ENCODE measurements at regions not wholly inside any gene's neighbourhood (a gene's known extent, or its start where the extent isn't known, plus 50 kb on each side); places are given as distances from the start of the nearest gene placed in this dataset.

DNA sequence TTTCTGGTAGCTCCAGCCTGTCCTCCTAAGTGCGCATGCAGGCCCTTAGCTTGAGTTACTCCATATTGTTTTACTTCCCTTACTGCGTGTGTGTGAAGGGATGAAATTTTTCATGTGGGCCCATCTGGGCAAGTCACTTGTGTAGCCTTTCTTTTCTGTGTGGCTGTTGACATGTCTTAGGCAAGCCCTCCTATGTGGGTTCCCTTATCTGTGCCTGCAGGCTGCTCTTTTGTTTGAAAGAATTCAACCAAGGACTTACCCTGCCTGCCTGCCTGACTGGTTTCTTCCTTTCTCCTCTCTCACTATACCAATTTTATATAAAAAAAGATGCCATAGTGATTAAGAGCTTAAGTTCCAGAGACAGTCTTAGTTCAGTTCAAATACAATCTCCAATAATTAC lies 249.3 kb downstream of the ATG4C start:
- DNase-seq (ENCODE audit: insufficient read length, low spot score): no peak

DNA sequence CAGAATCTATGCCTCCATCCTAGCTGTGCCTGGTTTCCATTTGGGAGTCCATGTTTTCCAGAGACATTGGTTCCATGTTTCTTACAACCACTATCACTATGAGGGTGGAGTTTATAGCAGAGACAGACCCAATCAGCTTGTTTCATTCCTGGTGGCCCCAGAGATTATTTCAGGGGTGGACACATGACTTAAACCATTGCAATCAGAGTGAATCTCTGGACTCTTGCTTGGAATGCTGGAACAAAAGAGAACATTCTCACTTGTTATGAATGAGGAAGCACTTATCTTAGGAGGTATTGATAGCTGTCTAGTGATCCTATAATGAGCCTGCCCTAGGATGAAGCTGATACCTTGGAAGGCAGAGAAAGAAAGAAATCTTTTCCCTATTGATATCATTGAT lies 250.3 kb downstream of the ATG4C start:
- DNase-seq (ENCODE audit: insufficient read length, low spot score) (no peak), FAIRE-seq (no peak)

More for the DNA sequence above, 249.3 kb downstream of the ATG4C start:
- no peak for FAIRE-seq

DNA sequence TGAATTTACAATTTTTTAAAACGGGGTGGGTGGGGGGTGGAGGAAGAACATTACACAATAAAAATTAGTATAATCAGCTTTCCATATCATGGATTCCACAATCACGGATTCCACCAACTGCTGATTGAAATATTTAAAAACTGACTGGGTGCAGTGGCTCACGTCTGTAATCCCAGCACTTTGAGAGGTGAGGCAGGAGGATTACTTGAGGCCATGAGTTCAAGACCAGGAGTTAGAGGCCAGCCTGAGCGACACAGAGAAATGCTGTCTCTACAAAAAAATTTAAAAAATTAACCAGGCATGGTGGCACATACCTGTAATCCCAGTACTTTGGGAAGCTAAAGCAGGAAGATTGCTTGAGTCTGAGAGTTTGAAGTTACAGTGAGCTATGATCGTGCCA lies 254.7 kb downstream of the ATG4C start:
- FAIRE-seq (no peak), DNase-seq (ENCODE audit: insufficient read length, low spot score) (no peak)

DNA sequence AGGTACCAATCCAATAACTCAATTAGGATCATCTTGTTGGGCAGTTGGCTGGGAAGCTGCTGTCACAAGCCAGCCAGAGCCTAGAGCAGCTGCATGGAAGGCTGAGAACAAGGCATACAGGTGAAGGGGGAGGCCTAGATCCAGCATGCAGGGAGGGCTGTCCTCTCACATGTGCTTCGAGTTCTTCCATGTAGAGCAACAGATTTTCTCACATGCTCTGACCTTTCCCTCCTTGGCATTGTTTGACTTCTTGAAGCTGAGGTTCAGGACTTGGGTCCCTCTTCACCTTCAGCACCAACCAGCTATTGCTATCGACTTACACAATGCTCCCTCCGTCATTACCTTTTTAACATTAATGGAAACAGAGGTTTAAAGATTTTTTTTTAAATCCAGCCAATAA lies 257.7 kb downstream of the ATG4C start:
- no peak for FAIRE-seq
- no peak for DNase-seq (ENCODE audit: insufficient read length, low spot score)

DNA sequence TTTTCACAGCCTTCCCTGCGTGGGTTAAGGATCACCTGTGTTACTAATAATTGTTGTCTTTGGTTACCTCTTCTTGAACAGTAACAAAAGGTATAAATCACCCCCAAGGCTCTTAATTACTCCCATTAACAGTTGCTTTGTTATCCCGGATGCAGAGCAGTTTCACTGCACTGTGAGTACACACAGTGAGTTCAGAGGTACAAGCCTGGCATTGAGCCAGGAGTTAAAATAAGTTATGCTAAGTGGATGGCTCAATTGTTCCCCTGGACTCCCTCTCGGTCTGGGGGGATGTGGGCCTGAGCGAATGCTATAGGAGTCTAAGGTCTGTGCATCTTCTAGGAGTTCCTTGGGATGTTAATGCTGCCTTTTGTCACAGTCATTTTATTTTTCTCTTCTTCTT lies 258.3 kb downstream of the ATG4C start:
- FAIRE-seq: no peak
- DNase-seq (ENCODE audit: insufficient read length, low spot score): no peak

DNA sequence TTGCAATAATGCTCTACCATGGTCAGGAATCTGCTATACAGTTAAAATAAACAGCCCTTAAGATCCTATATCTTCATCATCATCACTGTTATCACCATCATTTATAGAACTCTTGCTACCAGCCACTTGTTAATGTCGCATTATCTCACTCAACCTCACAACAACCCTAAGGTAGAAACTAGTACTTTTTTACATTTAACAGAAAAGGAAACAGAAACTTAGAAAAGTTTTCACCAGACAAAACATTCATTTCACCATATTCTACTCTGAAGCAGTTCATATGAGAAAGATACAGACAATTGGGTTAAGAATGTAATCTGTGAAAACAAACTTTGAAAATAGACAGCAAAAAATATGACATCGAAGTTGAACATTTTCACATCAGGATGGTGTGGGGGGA lies 262.6 kb downstream of the ATG4C start:
- no peak for FAIRE-seq
- no peak for DNase-seq (ENCODE audit: insufficient read length, low spot score)

DNA sequence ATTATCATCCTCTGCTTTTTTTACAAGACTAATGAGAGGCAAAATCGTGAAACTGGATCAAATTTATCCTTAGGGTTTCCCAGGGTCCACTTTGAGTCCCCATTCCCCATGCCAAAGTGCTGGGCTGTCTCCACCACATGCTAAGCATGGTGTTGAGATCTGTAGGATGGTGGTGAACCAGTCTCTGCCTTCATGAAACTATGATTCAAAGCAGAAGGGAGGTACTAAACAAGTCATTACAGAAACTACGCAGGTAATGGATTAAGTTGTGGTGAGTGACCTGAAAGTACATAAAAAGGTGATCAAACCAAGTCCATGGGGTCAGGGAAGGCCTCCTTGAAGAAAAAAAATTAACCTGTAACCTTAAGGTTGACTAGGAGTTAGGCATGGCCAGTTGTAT lies 265.2 kb downstream of the ATG4C start:
- no peak for FAIRE-seq

DNA sequence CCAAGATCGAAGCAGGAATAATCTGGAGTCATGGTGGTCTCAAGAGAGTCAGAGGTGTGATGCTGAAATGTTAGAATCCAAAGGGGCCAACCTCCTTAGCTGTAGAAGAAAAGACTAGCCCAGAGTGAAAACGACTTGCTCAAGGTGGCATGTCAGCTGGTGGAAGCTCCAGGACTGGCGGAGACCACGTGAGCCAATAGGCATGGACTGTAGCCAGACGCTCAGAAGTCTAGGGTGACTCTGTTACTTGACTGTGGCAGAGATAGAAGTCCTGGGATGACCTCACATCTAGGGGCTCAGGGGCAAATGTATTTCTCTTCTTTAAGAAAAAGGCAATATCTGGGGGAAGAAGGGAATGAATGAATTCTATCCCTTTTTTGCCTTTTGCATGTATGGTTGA lies 267.4 kb downstream of the ATG4C start:
- FAIRE-seq (no peak), DNase-seq (ENCODE audit: insufficient read length, low spot score) (no peak)

More for the DNA sequence above, 265.2 kb downstream of the ATG4C start:
- DNase-seq (ENCODE audit: insufficient read length, low spot score): no peak

DNA sequence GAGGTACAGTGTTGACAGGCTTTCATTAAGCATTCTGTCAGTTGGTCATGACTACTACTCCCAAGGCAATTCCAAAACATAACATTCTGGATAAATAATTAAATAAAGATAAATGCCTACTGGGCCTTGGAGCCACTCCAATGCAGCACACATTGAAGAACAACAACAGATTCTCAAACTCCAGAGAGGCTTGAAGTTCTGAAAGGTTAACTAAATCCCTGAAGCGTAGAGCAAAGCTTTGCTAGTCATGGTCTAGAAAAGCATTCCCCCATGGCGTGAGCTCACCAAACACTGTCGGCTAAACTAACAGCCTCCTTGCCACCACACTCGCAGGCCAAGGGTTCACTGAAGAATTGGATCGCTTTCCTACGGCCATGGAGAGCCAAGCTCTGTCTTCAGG lies 268.0 kb downstream of the ATG4C start:
- DNase-seq (ENCODE audit: insufficient read length, low spot score): no peak
- FAIRE-seq: no peak

DNA sequence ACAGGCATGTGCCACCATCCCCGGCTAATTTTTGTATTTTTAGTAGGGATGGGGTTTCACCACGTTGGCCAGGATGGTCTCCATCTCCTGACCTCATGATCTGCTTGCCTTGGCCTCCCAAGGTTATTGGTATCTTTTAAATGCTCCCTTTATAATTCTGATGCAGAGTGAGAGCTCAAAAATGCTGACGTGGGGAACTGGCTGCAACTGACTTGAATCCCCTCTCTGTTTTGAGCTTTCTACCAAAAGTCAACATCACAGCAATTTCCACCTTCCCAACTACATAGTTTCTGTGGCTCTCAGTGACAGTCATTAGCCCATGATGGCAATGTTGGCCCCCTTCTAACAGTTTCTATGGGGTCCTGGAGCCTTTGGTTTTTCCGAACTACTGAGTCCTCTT lies 268.2 kb upstream of the FOXD3 start:
- DNase-seq (ENCODE audit: insufficient read length, low spot score) (no peak), FAIRE-seq (no peak)

DNA sequence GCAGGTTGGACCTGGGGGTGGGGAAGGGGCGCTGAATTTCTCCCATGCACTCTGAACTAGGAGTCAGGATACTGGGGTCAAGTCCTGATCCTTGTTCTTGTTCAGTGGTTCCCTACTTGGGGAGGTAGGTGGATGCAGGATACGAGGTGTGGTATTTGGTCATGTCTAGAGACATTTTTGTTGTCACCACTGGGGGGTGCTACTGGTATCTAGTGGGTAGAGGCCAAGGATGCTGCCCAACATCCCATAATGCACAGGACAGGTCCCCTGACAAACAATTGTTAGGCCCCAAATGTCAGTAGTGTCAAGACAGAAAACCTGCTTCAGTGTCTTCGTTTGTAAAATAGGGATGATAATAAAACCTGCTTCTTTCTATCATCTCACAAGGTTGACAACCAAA lies 259.0 kb upstream of the FOXD3 start:
- DNase-seq (ENCODE audit: insufficient read length, low spot score) (no peak), FAIRE-seq (no peak)

DNA sequence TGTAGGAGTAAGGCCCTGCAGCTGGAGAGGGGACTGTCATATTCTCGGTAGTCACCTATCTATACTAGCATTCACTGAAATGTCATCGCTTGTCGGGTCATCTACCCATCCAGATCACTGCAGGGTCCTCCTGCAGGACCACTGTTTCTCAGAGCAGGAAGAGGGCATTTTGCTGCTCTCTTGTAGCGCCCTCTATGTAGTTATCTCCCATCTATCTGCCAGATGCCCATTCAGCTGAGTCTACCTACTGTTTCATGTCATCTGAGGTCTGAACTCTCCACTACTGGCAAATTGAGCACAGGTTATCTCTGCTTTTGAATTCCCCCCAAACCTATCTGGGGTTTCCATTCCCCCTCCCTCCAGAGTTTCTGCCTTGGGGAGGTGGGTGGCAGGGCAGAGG lies 258.2 kb upstream of the FOXD3 start:
- no peak for FAIRE-seq

DNA sequence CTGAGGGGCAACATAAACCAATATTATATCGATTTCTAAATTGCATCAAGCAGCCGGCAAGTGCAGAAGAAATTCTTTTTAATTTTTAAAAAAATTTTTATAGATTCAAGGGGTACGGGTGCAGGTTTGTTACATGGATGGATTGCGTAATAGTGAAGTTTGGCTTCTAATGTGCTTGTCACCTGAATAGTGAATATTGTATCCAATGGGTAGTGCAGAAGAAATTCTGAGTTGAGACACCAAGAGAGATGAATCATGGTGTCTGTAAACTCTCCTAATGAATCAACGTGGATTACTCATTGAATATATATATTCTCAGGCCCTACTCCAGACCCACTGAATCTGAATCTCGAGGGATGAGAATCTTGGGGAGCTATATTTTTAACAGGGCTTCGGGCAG lies 253.7 kb upstream of the FOXD3 start:
- no peak for FAIRE-seq
- DNase-seq (ENCODE audit: insufficient read length, low spot score): no peak

More for the DNA sequence above, 258.2 kb upstream of the FOXD3 start:
- no peak for DNase-seq (ENCODE audit: insufficient read length, low spot score)

DNA sequence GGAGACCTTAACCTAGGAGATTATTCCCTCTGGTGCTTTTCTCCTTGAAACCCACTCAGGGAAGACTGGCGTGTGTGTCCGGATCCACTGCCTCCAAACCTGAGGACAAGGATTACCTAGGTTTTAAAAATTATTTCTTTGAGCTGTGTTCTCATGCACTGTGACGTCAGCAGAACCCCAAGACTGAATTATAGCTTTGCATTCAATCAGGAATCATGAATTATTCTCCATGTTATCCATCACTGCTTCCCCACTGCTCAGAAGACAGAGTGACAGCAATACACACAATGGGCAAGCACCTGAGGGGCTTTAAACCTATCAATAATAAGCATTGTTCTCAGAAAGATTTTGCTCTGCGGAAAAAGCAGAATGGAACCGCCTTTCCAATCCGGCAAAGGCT lies 253.2 kb upstream of the FOXD3 start:
- no peak for FAIRE-seq
- DNase-seq (ENCODE audit: insufficient read length, low spot score): no peak

DNA sequence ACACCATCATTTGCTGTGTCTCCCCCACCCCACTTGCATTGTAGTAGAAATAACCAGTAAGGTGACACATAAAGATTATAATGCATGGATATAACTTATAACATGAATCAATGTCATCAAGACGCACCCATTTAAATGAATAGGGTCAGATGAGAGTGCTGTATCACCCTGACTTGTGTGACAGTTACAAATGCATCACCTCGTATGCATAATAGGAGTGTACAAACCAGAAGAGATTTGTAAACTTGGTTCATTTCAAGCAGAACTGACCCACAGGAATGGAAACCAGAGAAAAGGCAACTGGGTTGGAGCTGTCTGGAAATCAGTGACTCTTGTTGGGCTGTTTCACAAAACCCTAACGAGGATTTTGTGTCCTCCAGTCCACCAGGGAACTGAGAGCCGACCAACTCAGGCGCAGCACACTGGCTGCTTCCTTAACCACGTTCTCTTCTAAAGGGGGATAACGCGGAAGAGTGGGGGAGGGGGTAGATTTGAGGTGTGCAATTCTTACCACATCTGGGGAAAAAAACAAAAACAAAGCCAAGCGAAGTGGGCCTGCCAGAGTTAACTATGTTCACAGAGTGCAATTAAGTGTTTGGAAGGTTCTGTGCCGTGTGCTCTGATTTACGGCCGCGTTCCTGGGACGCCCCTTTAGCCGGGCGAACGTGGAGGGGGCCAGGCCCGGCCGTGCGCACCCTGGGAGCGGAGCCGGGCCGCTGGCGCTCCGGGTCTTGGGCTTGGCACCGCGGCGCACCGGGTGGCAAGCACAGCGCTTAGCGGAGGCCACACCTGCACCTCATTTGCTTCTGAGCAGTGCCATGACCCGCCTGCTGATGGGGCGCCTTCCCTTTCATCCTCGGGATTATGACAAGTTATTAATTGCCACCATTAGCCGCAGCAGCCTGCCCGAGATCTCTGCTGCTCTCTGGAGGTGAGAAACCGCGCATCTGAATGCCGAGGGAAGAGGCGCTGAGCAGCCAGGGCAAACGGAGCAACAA lies 248.8 kb upstream of the FOXD3 start:
- FAIRE-seq (no peak), DNase-seq (ENCODE audit: insufficient read length, low spot score) (no peak)

DNA sequence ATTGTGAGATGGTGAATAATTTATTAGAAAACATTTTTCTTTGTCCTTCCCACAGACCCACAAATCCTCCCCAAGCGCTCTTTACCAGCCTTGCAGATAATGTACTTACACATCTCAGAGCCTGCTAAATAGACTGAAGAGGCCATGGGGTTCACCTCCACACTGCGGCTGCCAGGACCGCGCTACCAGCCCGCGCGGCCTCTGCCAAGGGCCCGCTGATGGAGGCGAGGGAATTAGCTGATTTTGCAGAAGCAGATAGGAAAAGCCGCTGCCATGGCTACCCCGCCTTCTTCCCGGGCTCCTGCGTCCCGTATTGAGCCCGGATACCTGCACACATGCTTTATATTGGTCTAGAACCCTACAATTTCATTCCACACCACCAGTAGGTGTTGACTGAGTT lies 248.0 kb upstream of the FOXD3 start:
- FAIRE-seq (no peak), DNase-seq (ENCODE audit: insufficient read length, low spot score) (no peak)

DNA sequence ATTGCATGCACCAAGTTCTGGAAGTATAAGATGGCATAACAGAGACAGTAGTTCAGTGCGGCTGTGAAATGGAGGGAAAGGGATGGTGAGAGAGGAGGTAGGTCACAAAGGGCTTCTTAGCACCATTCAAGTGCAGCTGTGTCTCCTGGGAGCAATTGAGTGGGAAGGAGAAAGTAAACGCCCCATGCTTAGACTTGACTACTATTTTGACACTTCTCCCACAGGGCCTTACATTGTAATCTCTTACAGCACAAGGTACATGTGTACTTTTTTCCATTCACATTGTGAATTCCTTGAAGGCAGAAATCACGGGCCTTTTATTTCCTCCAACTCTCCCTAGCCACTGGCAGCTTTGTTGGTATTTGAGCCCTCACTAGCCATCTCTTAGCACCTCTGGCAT lies 239.6 kb upstream of the FOXD3 start:
- no peak for FAIRE-seq
- DNase-seq (ENCODE audit: insufficient read length, low spot score): no peak

DNA sequence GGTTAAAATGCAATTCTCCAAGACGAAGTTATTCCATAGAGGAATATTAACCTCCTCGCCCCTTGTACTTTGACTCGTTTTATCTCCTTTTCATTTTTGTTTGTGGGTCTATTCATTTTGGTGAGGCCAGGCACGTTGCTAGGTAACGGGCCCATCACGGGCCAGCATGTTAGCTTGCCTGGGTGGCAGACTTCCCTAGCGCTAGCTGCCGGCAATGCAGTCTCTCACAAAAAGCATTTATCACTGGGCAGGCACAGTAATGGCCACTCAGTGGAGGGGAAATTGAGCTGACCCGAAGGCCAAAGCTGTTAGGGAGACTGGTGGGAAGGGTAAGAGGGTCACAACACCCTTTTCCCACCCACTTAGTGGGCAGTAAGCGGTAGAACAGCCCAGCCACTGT lies 234.4 kb upstream of the FOXD3 start:
- FAIRE-seq (no peak), DNase-seq (ENCODE audit: insufficient read length, low spot score) (no peak)

DNA sequence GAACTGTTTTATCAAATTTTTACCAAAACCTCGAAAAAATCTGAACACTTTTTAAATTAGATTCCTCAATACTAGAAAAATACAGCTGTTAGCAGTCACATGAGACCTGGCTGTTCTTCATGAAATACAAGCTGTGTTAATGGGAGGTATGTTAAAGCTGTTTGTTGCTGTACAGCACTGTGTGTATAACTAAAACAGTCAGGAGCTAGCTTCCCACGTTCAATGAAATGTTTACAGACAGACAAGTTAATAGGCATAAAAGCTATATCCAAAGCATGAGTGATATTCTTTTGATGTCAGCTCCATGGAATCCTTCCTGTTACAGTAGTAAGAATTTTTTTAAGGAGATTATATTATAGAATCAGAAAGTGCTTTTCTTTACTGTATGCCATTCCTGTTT lies 223.2 kb upstream of the FOXD3 start:
- FAIRE-seq: no peak

DNA sequence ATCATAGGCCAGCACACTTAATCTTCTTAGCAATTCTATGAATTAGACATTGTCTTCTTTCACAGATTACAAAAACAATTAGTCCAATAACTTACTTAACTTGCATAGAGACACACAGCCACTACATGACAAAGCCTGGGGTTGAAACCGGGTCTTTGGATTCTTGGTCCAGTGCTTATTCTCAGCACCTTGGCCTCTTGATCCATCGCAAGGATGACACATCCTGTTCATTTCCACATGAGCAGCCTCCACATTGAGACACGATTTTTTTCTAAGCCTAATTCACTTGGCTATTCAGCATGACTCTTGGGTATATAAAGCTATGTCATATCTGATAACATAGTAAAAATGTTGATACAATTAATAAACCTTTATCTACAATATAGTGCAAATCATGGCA lies 221.0 kb upstream of the FOXD3 start:
- DNase-seq (ENCODE audit: insufficient read length, low spot score) (no peak), FAIRE-seq (no peak)

More for the DNA sequence above, 223.2 kb upstream of the FOXD3 start:
- DNase-seq (ENCODE audit: insufficient read length, low spot score): no peak

DNA sequence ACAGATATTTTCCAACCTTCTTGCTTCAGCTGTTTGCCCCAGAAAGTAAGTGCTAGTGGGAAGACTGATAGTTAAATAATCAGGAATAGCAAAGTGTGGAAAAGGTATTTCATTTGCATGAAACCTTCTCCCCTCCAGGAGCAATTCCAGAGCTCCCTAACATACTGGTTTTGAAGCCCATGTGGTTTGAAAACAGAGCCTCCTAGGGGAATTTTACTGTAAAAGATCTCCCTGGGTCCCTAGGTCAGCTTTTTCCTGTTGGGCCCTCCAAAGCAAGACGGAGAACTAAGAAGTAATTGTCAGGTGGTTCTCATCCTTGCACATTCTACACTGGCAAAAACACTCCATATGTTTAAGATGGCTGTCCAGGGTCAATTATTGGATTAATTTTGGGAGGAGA lies 218.7 kb upstream of the FOXD3 start:
- no peak for DNase-seq (ENCODE audit: insufficient read length, low spot score)
- FAIRE-seq: no peak

DNA sequence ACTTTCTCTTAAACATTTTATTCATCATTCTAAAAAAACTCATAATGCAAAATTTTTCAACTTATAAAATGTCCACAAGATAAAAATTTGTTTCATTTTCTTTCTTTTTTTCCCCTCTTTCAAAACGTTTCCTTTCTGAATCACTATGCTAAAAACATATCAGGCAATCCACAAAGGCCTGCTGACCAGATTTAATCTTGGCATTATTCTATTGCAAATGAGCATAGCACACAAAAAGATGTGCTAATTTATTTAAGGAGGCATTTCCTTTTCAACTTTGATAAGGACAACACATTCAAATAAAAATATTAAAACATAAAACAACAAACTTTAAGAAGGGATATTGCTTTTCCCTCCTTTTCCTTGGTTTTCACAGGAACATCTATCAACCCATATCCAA lies 215.3 kb upstream of the FOXD3 start:
- FAIRE-seq (no peak), DNase-seq (ENCODE audit: insufficient read length, low spot score) (no peak)

DNA sequence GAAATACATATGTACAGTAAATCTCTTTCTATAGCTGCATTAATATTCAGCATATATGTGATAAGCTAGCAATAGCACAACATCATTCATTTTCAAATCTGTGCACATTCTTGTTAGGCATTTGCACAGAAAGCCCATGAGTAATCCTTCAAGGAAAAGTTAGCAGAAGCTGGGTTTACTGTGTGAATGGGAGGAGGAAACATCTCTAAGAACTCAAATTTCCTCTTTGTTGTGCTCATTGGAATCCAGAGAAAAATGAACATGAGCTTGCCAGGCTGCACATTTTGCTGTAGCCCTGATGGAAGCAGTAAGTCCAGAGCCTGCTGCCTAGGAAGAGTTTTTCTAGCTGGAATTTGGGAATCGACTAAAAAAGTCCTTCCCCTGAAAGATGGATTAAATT lies 214.2 kb upstream of the FOXD3 start:
- FAIRE-seq (no peak), DNase-seq (ENCODE audit: insufficient read length, low spot score) (no peak)
